ENCODE measurements at regions not wholly inside any gene's neighbourhood (a gene's known extent, or its start where the extent isn't known, plus 50 kb on each side); places are given as distances from the start of the nearest gene placed in this dataset.

- no peak for TF ChIP-seq PAX5 (IDR thresholded peaks at IDR 0.05; ENCODE audit: insufficient read depth, low read length, severe bottlenecking)
- no peak for TF ChIP-seq POLR2AphosphoS5 (IDR thresholded peaks at IDR 0.05; ENCODE audit: low read depth, low read length)
- TF ChIP-seq TAF1 (IDR thresholded peaks at IDR 0.05; ENCODE audit: low read depth, low read length) = no peak
- no peak for TF ChIP-seq SPI1 (IDR thresholded peaks at IDR 0.05; ENCODE audit: low read depth, low read length)
- TF ChIP-seq POU2F2 (IDR thresholded peaks at IDR 0.05; ENCODE audit: low read depth, low read length) = no peak
- no peak for TF ChIP-seq POLR2A (IDR thresholded peaks at IDR 0.05; ENCODE audit: low read depth, low read length)
Measured at GRCh38 chr11:29959488-29959887, 57.3 kb downstream of the KCNA4 start.

GRCh38 chr11:29957431-29957830 lies 59.4 kb downstream of the KCNA4 start:
- no peak for TF ChIP-seq POLR2A (IDR thresholded peaks at IDR 0.05; ENCODE audit: low read depth, low read length)
- no peak for TF ChIP-seq POU2F2 (IDR thresholded peaks at IDR 0.05; ENCODE audit: low read depth, low read length)
- no peak for TF ChIP-seq POLR2AphosphoS5 (IDR thresholded peaks at IDR 0.05; ENCODE audit: low read depth, low read length)
- TF ChIP-seq TAF1 (IDR thresholded peaks at IDR 0.05; ENCODE audit: low read depth, low read length) = no peak
- no peak for TF ChIP-seq SPI1 (IDR thresholded peaks at IDR 0.05; ENCODE audit: low read depth, low read length)
- TF ChIP-seq PAX5 (IDR thresholded peaks at IDR 0.05; ENCODE audit: insufficient read depth, low read length, severe bottlenecking) = no peak
- DNase-seq (ENCODE audit: insufficient read length, low spot score) (no peak), FAIRE-seq (no peak)

More at GRCh38 chr11:29959488-29959887, 57.3 kb downstream of the KCNA4 start:
- FAIRE-seq (no peak), DNase-seq (ENCODE audit: insufficient read length, low spot score) (no peak)

GRCh38 chr11:29956076-29956556 lies 60.7 kb downstream of the KCNA4 start:
- DNase-seq (ENCODE audit: insufficient read length, low spot score) = no peak
- no peak for TF ChIP-seq POLR2A (IDR thresholded peaks at IDR 0.05; ENCODE audit: low read depth, low read length)
- no peak for TF ChIP-seq POLR2AphosphoS5 (IDR thresholded peaks at IDR 0.05; ENCODE audit: low read depth, low read length)
- no peak for TF ChIP-seq PAX5 (IDR thresholded peaks at IDR 0.05; ENCODE audit: insufficient read depth, low read length, severe bottlenecking)
- no peak for TF ChIP-seq TAF1 (IDR thresholded peaks at IDR 0.05; ENCODE audit: low read depth, low read length)
- TF ChIP-seq SPI1 (IDR thresholded peaks at IDR 0.05; ENCODE audit: low read depth, low read length) = no peak
- TF ChIP-seq POU2F2 (IDR thresholded peaks at IDR 0.05; ENCODE audit: low read depth, low read length) = no peak
- no peak for FAIRE-seq

- DNase-seq (ENCODE audit: insufficient read length, low spot score) (no peak), FAIRE-seq (no peak)
- TF ChIP-seq TAF1 (IDR thresholded peaks at IDR 0.05; ENCODE audit: low read depth, low read length) = no peak
- TF ChIP-seq POU2F2 (IDR thresholded peaks at IDR 0.05; ENCODE audit: low read depth, low read length) = no peak
- no peak for TF ChIP-seq PAX5 (IDR thresholded peaks at IDR 0.05; ENCODE audit: insufficient read depth, low read length, severe bottlenecking)
Measured at GRCh38 chr11:29943347-29943746, 73.5 kb downstream of the KCNA4 start.

- no peak for DNase-seq (ENCODE audit: insufficient read length, low spot score)
- no peak for FAIRE-seq
- TF ChIP-seq PAX5 (IDR thresholded peaks at IDR 0.05; ENCODE audit: insufficient read depth, low read length, severe bottlenecking) (no peak), POLR2A (IDR thresholded peaks at IDR 0.05; ENCODE audit: low read depth, low read length) (no peak), POLR2AphosphoS5 (IDR thresholded peaks at IDR 0.05; ENCODE audit: low read depth, low read length) (no peak), SPI1 (IDR thresholded peaks at IDR 0.05; ENCODE audit: low read depth, low read length) (no peak), POU2F2 (IDR thresholded peaks at IDR 0.05; ENCODE audit: low read depth, low read length) (no peak), TAF1 (IDR thresholded peaks at IDR 0.05; ENCODE audit: low read depth, low read length) (no peak)
Measured at GRCh38 chr11:29937526-29937925, 79.3 kb downstream of the KCNA4 start.

GRCh38 chr11:29934115-29934638 lies 82.7 kb downstream of the KCNA4 start:
- FAIRE-seq = no peak
- no peak for DNase-seq (ENCODE audit: insufficient read length, low spot score)
- TF ChIP-seq POLR2A (IDR thresholded peaks at IDR 0.05; ENCODE audit: low read depth, low read length) = no peak
- TF ChIP-seq POU2F2 (IDR thresholded peaks at IDR 0.05; ENCODE audit: low read depth, low read length) = no peak
- no peak for TF ChIP-seq TAF1 (IDR thresholded peaks at IDR 0.05; ENCODE audit: low read depth, low read length)
- TF ChIP-seq SPI1 (IDR thresholded peaks at IDR 0.05; ENCODE audit: low read depth, low read length) = no peak
- TF ChIP-seq POLR2AphosphoS5 (IDR thresholded peaks at IDR 0.05; ENCODE audit: low read depth, low read length) = no peak
- no peak for TF ChIP-seq PAX5 (IDR thresholded peaks at IDR 0.05; ENCODE audit: insufficient read depth, low read length, severe bottlenecking)

GRCh38 chr11:29916040-29916439 lies 100.8 kb downstream of the KCNA4 start:
- DNase-seq (ENCODE audit: insufficient read length, low spot score) = no peak
- FAIRE-seq = no peak
- TF ChIP-seq PAX5 (IDR thresholded peaks at IDR 0.05; ENCODE audit: insufficient read depth, low read length, severe bottlenecking) = no peak
- no peak for TF ChIP-seq POU2F2 (IDR thresholded peaks at IDR 0.05; ENCODE audit: low read depth, low read length)
- TF ChIP-seq POLR2AphosphoS5 (IDR thresholded peaks at IDR 0.05; ENCODE audit: low read depth, low read length) = no peak
- TF ChIP-seq TAF1 (IDR thresholded peaks at IDR 0.05; ENCODE audit: low read depth, low read length) = no peak
- TF ChIP-seq POLR2A (IDR thresholded peaks at IDR 0.05; ENCODE audit: low read depth, low read length) = no peak
- no peak for TF ChIP-seq SPI1 (IDR thresholded peaks at IDR 0.05; ENCODE audit: low read depth, low read length)

- no peak for DNase-seq (ENCODE audit: insufficient read length, low spot score)
- no peak for TF ChIP-seq POLR2AphosphoS5 (IDR thresholded peaks at IDR 0.05; ENCODE audit: low read depth, low read length)
- TF ChIP-seq POU2F2 (IDR thresholded peaks at IDR 0.05; ENCODE audit: low read depth, low read length) = no peak
- TF ChIP-seq PAX5 (IDR thresholded peaks at IDR 0.05; ENCODE audit: insufficient read depth, low read length, severe bottlenecking) = no peak
- TF ChIP-seq TAF1 (IDR thresholded peaks at IDR 0.05; ENCODE audit: low read depth, low read length) = no peak
- no peak for TF ChIP-seq POLR2A (IDR thresholded peaks at IDR 0.05; ENCODE audit: low read depth, low read length)
- TF ChIP-seq SPI1 (IDR thresholded peaks at IDR 0.05; ENCODE audit: low read depth, low read length) = no peak
- no peak for FAIRE-seq
Measured at GRCh38 chr11:29914203-29914930, 102.5 kb downstream of the KCNA4 start.

- no peak for FAIRE-seq
Measured at GRCh38 chr11:29913352-29913751, 103.5 kb downstream of the KCNA4 start.

More at GRCh38 chr11:29913352-29913751, 103.5 kb downstream of the KCNA4 start:
- TF ChIP-seq POU2F2 (IDR thresholded peaks at IDR 0.05; ENCODE audit: low read depth, low read length) (no peak), POLR2A (IDR thresholded peaks at IDR 0.05; ENCODE audit: low read depth, low read length) (no peak), PAX5 (IDR thresholded peaks at IDR 0.05; ENCODE audit: insufficient read depth, low read length, severe bottlenecking) (no peak), POLR2AphosphoS5 (IDR thresholded peaks at IDR 0.05; ENCODE audit: low read depth, low read length) (no peak), SPI1 (IDR thresholded peaks at IDR 0.05; ENCODE audit: low read depth, low read length) (no peak), TAF1 (IDR thresholded peaks at IDR 0.05; ENCODE audit: low read depth, low read length) (no peak)
- DNase-seq (ENCODE audit: insufficient read length, low spot score) = no peak
